PC-3 (cell line): ENCODE measurements at regions not wholly inside any gene's neighbourhood (a gene's known extent, or its start where the extent isn't known, plus 50 kb on each side); places are given as distances from the start of the nearest gene placed in this dataset.
A peak's percentile ranks its signal among the peaks of the same experiment; 100 is the strongest.
"Not testable (repeated sequence)": the region's sequence is repeated elsewhere in the genome, so short reads cannot be mapped to it uniquely, and the experiment has no call there.

ENCODE experiments used
- ATAC-seq: fragments of 200-7000 bp; cut with Tn5 transposase; 2 replicates; pipeline ENCODE4 v1.9.1; 2020; ENCODE audit warnings: mild to moderate bottlenecking, moderate library complexity
- BruUV-seq: library from RNA; stranded (reverse); fragments of 400-500 nt; replicated peaks from 2 replicates; lab custom pipeline; 2021; lab: Mats Ljungman, UMichigan
- CTCF ChIA-PET: fragments of 300-600 bp; sonication (Branson Sonifier 250); formaldehyde crosslinking; loops from one replicate; lab custom pipeline; 2022; ENCODE audit warnings: antibody characterized with exemption; lab: Charles Lee
- POLR2A ChIA-PET: fragments of 300-600 bp; sonication (Branson Sonifier 250); formaldehyde crosslinking; loops from one replicate; lab custom pipeline; 2022; ENCODE audit warnings: antibody characterized with exemption; ENCODE audit not compliant: unreplicated experiment; lab: Charles Lee
- DNase-seq: peaks from one replicate; pipeline ENCODE4 v3.0.0-alpha.2; 2015
- H2AFZ ChIP-seq: fragments of 300-600 bp; sonication (generic); 2 replicates; pipeline ENCODE4 v1.6.0; 2016; ENCODE audit warnings: antibody characterized with exemption, low read length
- H3F3A ChIP-seq: fragments of 300-600 bp; sonication (generic); one replicate; pipeline ENCODE4 v1.6.0; 2017; ENCODE audit warnings: antibody characterized with exemption, low read length, control low read depth, mild to moderate bottlenecking; ENCODE audit not compliant: unreplicated experiment
- H3K27ac ChIP-seq: fragments of 300-600 bp; sonication (generic); 2 replicates; pipeline ENCODE4 v1.5.1; 2016; ENCODE audit warnings: mild to moderate bottlenecking, low read length
- H3K27me3 ChIP-seq: fragments of 300-600 bp; sonication (generic); 2 replicates; pipeline ENCODE4 v1.6.1; 2016; ENCODE audit warnings: low read length, mixed read lengths
- H3K36me3 ChIP-seq: fragments of 300-600 bp; sonication (generic); 2 replicates; pipeline ENCODE4 v1.6.1; 2016; ENCODE audit warnings: low read depth, mixed run types, low read length, mixed read lengths
- H3K4me1 ChIP-seq: fragments of 300-600 bp; sonication (generic); 2 replicates; pipeline ENCODE4 v1.5.1; 2016; ENCODE audit warnings: low read length; ENCODE audit not compliant: insufficient read depth
- H3K4me2 ChIP-seq: fragments of 300-600 bp; sonication (generic); 2 replicates; pipeline ENCODE4 v1.6.0; 2016; ENCODE audit warnings: low read length
- H3K4me3 ChIP-seq: fragments of 300-600 bp; sonication (generic); 2 replicates; pipeline ENCODE4 v1.5.1; 2016; ENCODE audit warnings: mild to moderate bottlenecking, low read length, mixed read lengths
- H3K79me2 ChIP-seq: fragments of 300-600 bp; sonication (generic); 2 replicates; pipeline ENCODE4 v1.6.1; 2017; ENCODE audit warnings: low read length, mixed read lengths
- H3K9ac ChIP-seq: fragments of 300-600 bp; sonication (generic); 2 replicates; pipeline ENCODE4 v1.6.0; 2016; ENCODE audit warnings: mild to moderate bottlenecking, low read length
- H3K9me2 ChIP-seq: fragments of 300-600 bp; sonication (generic); replicated peaks from 2 replicates; pipeline ENCODE4 v1.6.1; 2016; ENCODE audit warnings: mixed run types, low read length, mixed read lengths
- H3K9me3 ChIP-seq: fragments of 300-600 bp; sonication (generic); 2 replicates; pipeline ENCODE4 v1.6.1; 2016; ENCODE audit warnings: low read length, mixed read lengths
- H4K20me1 ChIP-seq: fragments of 300-600 bp; sonication (generic); 2 replicates; pipeline ENCODE4 v1.6.1; 2016; ENCODE audit warnings: low read length, mixed read lengths
- CTCF ChIP-seq: fragments of 300-600 bp; sonication (generic); conservative IDR thresholded peaks from 2 replicates; pipeline ENCODE4 v1.5.1; 2017; ENCODE audit warnings: antibody characterized with exemption, low read depth, mild to moderate bottlenecking, low read length
- EZH2 ChIP-seq: fragments of 300-600 bp; sonication (generic); IDR thresholded peaks from one replicate; pipeline ENCODE4 v1.6.1; 2017; ENCODE audit warnings: antibody characterized with exemption, mild to moderate bottlenecking, low read length; ENCODE audit not compliant: unreplicated experiment
- EZH2phosphoT487 ChIP-seq: fragments of 300-600 bp; sonication (generic); IDR thresholded peaks from 2 replicates; pipeline ENCODE4 v1.6.1; 2018; ENCODE audit warnings: mild to moderate bottlenecking, antibody characterized with exemption, low read length, borderline replicate concordance
- intact Hi-C: fragments of 100-400 bp; cut with micrococcal nuclease; formaldehyde crosslinking; loops from 2 replicates; pipeline ENCODE4 v1.9.0; 2023

- H3K27me3 ChIP-seq, DNase-seq, H3K9me2 ChIP-seq, BruUV-seq, H3K9ac ChIP-seq, H3K79me2 ChIP-seq, H3K36me3 ChIP-seq, H3K4me1 ChIP-seq, H3K4me3 ChIP-seq, H3K27ac ChIP-seq, H3K9me3 ChIP-seq, H3F3A ChIP-seq, H3K4me2 ChIP-seq, CTCF ChIA-PET, H2AFZ ChIP-seq, H4K20me1 ChIP-seq, POLR2A ChIA-PET: not testable (repeated sequence)
- ATAC-seq, result peak; percentile 8; the same call in 1 of the 2 replicates
- intact Hi-C loops, result loop anchor here (5.0 kb wide), 1 partner anchor 45 kb away; no protein-coding TSS in a partner anchor
Observed at GRCh38 chr2:95671992-95672391, 80.2 kb downstream of the TRIM43 start.

GRCh38 chr2:95672500-95672899 is 80.7 kb downstream of the TRIM43 start:
- H3K79me2 ChIP-seq, H3K4me1 ChIP-seq, H3K4me2 ChIP-seq, POLR2A ChIA-PET, H4K20me1 ChIP-seq, H3K36me3 ChIP-seq, H2AFZ ChIP-seq, CTCF ChIA-PET, BruUV-seq, H3K9me2 ChIP-seq, DNase-seq, H3K27ac ChIP-seq, H3K9ac ChIP-seq, H3K27me3 ChIP-seq, H3F3A ChIP-seq, H3K4me3 ChIP-seq, H3K9me3 ChIP-seq: not testable (repeated sequence)
- peak; percentile 57 for ATAC-seq
- intact Hi-C loops, result loop anchor here (5.0 kb wide), 1 partner anchor 45 kb away; no protein-coding TSS in a partner anchor

GRCh38 chr2:95674186-95674585 is 82.4 kb downstream of the TRIM43 start:
- ATAC-seq (no peak), DNase-seq (no peak)
- Histone ChIP-seq H3K4me3 (no peak overlapping the region), H3K27me3 (no peaks in the 10 kb centered on the region), H3K79me2 (no peaks in the 10 kb centered on the region), H3K36me3 (no peaks in the 10 kb centered on the region), H3K4me2 (no peak overlapping the region), H3K9ac (no peak overlapping the region), H3K9me2 (no peaks in the 10 kb centered on the region), H2AFZ (no peak overlapping the region), H3K9me3 (no peaks in the 10 kb centered on the region), H3K27ac (no peak overlapping the region), H4K20me1 (no peaks in the 10 kb centered on the region), H3K4me1 (no peaks in the 10 kb centered on the region), H3F3A (no peaks in the 10 kb centered on the region)
- POLR2A ChIA-PET, result no interaction called here
- TF ChIP-seq EZH2, result no peak
- TF ChIP-seq EZH2phosphoT487, result no peak
- TF ChIP-seq CTCF, result no peak
- no TSS peak for BruUV-seq
- CTCF ChIA-PET, result no interaction called here
- intact Hi-C loops, result loop anchor here (5.0 kb wide), 1 partner anchor 43 kb away; no protein-coding TSS in a partner anchor

- DNase-seq, CTCF ChIA-PET, POLR2A ChIA-PET: not testable (repeated sequence)
Observed at GRCh38 chr2:95676573-95676972, 84.8 kb downstream of the TRIM43 start.

More at GRCh38 chr2:95676573-95676972, 84.8 kb downstream of the TRIM43 start:
- H3K4me3 ChIP-seq, H3K36me3 ChIP-seq, H3K27me3 ChIP-seq, H2AFZ ChIP-seq, H3F3A ChIP-seq, H3K4me2 ChIP-seq, H3K27ac ChIP-seq, H3K9me3 ChIP-seq, H3K4me1 ChIP-seq, H3K79me2 ChIP-seq, BruUV-seq, H3K9me2 ChIP-seq, intact Hi-C loops, H3K9ac ChIP-seq, H4K20me1 ChIP-seq: not testable (repeated sequence)
- peak; percentile 50 for ATAC-seq
